ENCODE measurements at regions not wholly inside any gene's neighbourhood (a gene's known extent, or its start where the extent isn't known, plus 50 kb on each side); places are given as distances from the start of the nearest gene placed in this dataset.

- no TSS peak for BruUV-seq (replicated peaks)
- in situ Hi-C loops (cut with MboI; ENCODE audit: low sequenced_read_pairs) (no loop called here), dilution Hi-C loops (cut with HindIII; ENCODE audit: low sequenced_read_pairs, unreplicated experiment) (no loop called here), intact Hi-C loops (cut with micrococcal nuclease) (loop anchor here (5.0 to 10.0 kb wide), 2 partner anchors 1083 to 1621 kb away; no protein-coding TSS in a partner anchor)
- CTCF ChIA-PET, result no interaction called here
- Histone ChIP-seq H3K27me3 (ENCODE audit: control insufficient read depth, insufficient read depth, low read length) (no peaks in the 10 kb centered on the region), H2AK9ac (replicated peaks; ENCODE audit: low read depth, low read length, poor library complexity) (no peak overlapping the region), H2AFZ (replicated peaks; ENCODE audit: low read length, poor library complexity) (no peak overlapping the region), H3K14ac (replicated peaks; ENCODE audit: low read depth, low read length) (no peak overlapping the region), H3K4me2 (ENCODE audit: low read depth, low read length) (no peak overlapping the region), H3K4me3 (ENCODE audit: insufficient read depth, low read depth, low read length) (no peak overlapping the region), H3K9ac (ENCODE audit: low read depth, low read length) (no peak overlapping the region), H3K9me1 (ENCODE audit: insufficient read depth, low read length) (no peaks in the 10 kb centered on the region), H4K91ac (ENCODE audit: insufficient read depth, low read depth, low read length) (no peak overlapping the region), H3K9me3 (ENCODE audit: control insufficient read depth, insufficient read depth, low read length) (peaks cover 14% of the 10 kb centered on the region; the same call in 1 of the 2 replicates), H3K4ac (ENCODE audit: low read depth, low read length) (no peak overlapping the region), H2AK5ac (ENCODE audit: low read depth, low read length) (no peak overlapping the region), H4K20me1 (ENCODE audit: insufficient read depth, low read length) (no peaks in the 10 kb centered on the region), H3K36me3 (ENCODE audit: control insufficient read depth, insufficient read depth, low read length) (no peaks in the 10 kb centered on the region), H3K18ac (ENCODE audit: low read depth, low read length) (no peak overlapping the region), H2BK20ac (ENCODE audit: low read depth, low read length) (no peak overlapping the region), H2BK5ac (ENCODE audit: low read depth, low read length, poor library complexity, severe bottlenecking) (no peak overlapping the region), H3K56ac (ENCODE audit: extremely low read depth, insufficient read depth, low read length) (no peak overlapping the region), H2BK15ac (ENCODE audit: low read depth, low read length) (no peak overlapping the region), H3K79me1 (ENCODE audit: low read depth in 1 of 2, low read length in 2 of 2) (no peaks in the 10 kb centered on the region), H3K27ac (ENCODE audit: insufficient read depth, low read length) (no peak overlapping the region), H3K23ac (ENCODE audit: low read depth, low read length) (no peak overlapping the region), H4K5ac (ENCODE audit: low read depth, low read length) (no peak overlapping the region), H3K4me1 (ENCODE audit: control insufficient read depth, insufficient read depth, low read length) (no peaks in the 10 kb centered on the region), H2BK120ac (ENCODE audit: low read depth, low read length) (no peak overlapping the region), H4K8ac (ENCODE audit: low read depth in 2 of 2, low read length in 2 of 2) (no peak overlapping the region)
- ATAC-seq (ENCODE audit: low read depth) (no peak), DNase-seq (no peak)
- POLR2A ChIA-PET (ENCODE audit: unreplicated experiment), result no interaction called here
- TF ChIP-seq CTCF (conservative IDR thresholded peaks at IDR 0.05; ENCODE audit: low read depth, low read length) (no peak), CHD1 (IDR thresholded peaks at IDR 0.05; ENCODE audit: low read depth, low read length) (no peak), RAD21 (IDR thresholded peaks at IDR 0.05; ENCODE audit: low read length) (no peak)
- no CpG with 5 or more reads among the region's 2 CpGs for WGBS, 2 experiments (ENCODE audit: extremely low coverage in 2 of 2, insufficient read length in 1 of 2)
These were observed 261.5 kb downstream of the C6orf118 start for GRCh38 chr6:165047952-165048351.

Data from IMR-90 (cell line).